ENCODE measurements at regions not wholly inside any gene's neighbourhood (a gene's known extent, or its start where the extent isn't known, plus 50 kb on each side); places are given as distances from the start of the nearest gene placed in this dataset.

- no peak for DNase-seq (ENCODE audit: low read depth in 2 of 2)
These were observed 117.0 kb upstream of the POU3F2 start for GRCh38 chr6:98717322-98717877.

DNA sequence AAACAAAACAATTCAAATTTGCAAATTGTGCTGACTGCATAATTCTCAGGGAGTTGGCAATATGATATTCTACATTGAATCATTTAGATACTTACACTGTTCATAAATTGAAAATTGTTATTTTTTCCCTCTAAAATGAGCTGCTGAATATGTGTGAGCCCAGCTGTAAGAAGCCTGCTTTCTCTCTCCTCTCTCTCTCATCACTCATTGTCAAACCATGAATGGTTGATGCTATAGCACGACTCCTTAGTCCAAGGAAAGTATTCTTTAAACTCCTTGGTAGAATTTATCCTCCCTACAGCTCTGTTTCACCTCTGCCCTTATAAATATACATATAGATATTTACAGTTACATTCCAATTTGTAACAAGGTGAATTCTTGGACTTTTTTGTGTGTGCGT is 116.4 kb upstream of the POU3F2 start:
- no peak for DNase-seq (ENCODE audit: low read depth in 2 of 2)

GRCh38 chr6:98724537-98724936 is 109.8 kb upstream of the POU3F2 start:
- DNase-seq (ENCODE audit: low read depth in 2 of 2), result no peak

DNA sequence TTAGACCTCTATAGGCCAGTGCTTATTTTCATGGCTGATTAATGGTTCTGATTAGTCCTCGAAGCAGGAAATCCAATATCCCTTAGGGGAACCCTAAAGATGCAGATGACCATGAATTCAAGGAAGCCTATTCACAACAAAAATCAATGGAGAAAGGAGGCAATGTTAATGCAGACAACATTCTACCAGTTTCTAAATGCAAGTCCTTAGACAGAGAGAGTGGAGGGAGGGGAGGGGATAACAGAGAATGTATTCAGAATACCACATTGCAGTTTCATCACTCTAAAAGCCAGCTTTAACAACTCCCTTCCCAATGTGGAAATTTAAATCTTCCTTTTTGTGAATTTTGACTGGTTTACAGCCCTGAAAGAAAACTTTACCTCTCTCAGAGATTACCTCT is 87.1 kb upstream of the POU3F2 start:
- DNase-seq (ENCODE audit: low read depth in 2 of 2), result no peak

- no peak for DNase-seq (ENCODE audit: low read depth in 2 of 2)
These were observed 86.4 kb upstream of the POU3F2 start for GRCh38 chr6:98747960-98748359.

DNA sequence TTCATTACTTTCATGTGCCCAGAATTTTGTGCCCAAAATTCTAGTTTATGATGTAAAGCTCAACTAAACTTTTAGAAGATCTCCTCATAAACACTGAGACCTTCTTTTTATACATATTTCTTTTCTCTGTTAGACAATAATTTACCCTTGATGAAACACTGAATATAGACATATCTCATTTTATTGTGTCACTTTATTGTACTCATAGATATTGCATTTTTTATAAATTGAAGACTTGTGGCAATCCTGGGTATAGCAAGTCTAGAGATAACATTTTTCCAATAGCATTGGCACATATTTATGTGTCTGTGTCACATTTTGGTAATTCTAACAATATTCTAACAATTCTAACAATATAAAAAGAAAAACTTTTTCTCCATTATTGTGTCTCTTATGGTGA is 74.9 kb upstream of the POU3F2 start:
- DNase-seq (ENCODE audit: low read depth in 2 of 2), result no peak

DNA sequence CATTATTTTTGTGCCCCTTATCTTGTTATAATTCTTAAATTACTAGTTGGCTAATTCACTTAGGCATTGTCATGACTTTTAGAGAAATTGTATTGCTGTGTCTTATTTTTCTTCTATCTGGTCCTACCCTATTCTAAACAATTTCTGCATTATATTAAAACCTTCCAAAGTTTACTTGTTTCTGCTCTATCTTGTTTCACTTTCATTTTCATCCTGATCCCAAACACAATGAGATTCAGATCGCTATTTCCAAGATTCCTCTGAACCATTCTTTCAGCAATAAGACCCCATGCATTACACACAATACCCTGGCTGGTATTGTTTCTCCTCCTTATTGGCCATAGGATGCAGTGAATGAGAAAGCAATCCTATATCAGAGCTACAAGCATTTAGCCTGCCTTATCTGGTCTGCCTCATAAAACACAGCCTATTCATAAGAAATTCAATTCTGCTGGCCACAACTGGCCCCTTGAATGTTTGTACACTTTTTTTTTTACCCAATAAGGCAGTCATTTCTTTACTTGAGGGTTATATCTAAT is 69.9 kb upstream of the POU3F2 start:
- DNase-seq (ENCODE audit: low read depth in 2 of 2), result no peak

- peak; percentile 3 to 12 for DNase-seq (ENCODE audit: low read depth in 2 of 2)
These were observed 64.8 kb upstream of the POU3F2 start for GRCh38 chr6:98769546-98769945.

DNA sequence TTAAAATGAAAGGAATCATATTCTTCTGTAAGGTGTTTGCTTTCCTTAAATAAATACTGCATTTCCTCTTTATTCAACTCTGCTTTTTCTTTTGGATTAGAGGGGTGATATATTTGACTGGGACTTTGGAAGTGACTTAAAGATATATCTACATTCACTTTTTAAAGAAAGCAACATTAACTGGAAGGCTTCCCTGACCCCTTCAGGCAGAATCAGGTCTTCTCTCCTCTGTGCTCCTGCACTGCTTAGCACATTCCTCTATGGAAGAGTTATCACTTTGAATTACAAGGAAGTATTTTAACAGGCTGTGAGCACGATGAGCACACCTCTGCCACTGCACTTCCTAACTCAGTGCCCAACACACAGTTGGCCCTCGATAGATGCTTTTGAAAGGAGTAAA is 59.2 kb upstream of the POU3F2 start:
- no peak for DNase-seq (ENCODE audit: low read depth in 2 of 2)

DNA sequence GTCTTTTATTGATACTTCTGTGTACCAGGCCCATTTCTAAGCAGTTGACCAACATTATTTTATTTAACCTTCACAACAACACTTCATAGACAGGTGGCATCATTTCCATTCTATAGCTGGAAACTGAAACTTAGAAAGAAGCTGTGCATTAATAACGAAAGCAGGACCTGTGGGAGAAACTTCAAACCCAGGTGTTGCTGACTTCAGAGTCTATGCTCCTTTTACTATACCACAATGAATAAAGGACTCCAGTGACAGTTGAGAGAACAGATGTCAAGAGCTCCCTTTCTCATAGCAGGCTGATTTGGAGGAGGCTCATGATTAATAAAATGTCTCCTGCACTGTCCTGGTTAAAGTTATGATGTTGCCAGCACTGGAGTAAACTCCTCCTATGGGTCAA is 56.6 kb upstream of the POU3F2 start:
- no peak for DNase-seq (ENCODE audit: low read depth in 2 of 2)

DNA sequence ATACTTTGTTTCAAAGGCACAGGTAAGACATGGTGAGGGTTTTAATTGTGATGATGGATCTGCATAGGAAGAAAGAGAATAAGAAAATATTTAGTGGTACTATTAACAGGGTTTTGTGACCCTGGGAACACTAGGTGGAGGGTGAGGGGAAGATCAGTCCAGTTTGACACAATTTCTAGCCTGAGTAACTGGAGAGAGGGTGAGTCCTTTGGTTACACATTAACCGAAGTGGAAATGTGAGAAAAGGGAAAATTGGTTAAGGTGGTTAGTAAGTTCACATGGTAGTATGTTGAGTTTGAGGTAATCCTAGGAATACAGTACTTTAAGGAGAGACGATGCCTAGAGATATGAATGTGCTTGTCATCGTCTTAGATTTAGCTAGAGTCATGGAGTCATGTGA is 54.8 kb upstream of the POU3F2 start:
- no peak for DNase-seq (ENCODE audit: low read depth in 2 of 2)

GRCh38 chr6:98782772-98783171 is 51.6 kb upstream of the POU3F2 start:
- DNase-seq (ENCODE audit: low read depth in 2 of 2), result no peak

- no peak for DNase-seq (ENCODE audit: low read depth in 2 of 2)
These were observed 50.8 kb upstream of the POU3F2 start for GRCh38 chr6:98783578-98783977.

Data from fibroblast of skin of left quadriceps (primary cell).